ENCODE measurements at regions not wholly inside any gene's neighbourhood (a gene's known extent, or its start where the extent isn't known, plus 50 kb on each side); places are given as distances from the start of the nearest gene placed in this dataset.
"Not testable (repeated sequence)": the region's sequence is repeated elsewhere in the genome, so short reads cannot be mapped to it uniquely, and the experiment has no call there.

DNA sequence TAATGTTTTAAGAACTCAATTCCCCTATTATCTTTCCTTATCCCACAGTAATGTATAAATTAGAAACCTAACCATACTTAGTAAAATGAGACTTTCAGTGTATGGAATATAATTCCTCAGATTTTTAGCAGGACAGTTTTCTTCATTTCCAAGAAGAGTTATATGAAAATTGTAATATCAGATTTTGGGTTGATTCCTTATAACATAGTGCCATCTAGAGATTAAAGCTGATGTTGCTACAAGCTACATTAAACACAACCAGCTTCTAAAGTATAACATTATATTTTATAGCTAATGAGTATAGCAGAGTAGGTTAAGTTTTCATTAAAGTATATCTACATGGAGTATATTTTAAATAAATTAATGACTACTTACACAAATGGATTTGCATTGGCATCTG is 99.7 kb upstream of the MIR17HG start:
- H3K27me3 ChIP-seq (replicated peaks; ENCODE audit: insufficient read depth), result no peaks in the 10 kb centered on the region
- H3K4me3 ChIP-seq, result no peak overlapping the region
- DNase-seq (ENCODE audit: low spot score), result no peak
- H3K9me3 ChIP-seq, result no peaks in the 10 kb centered on the region
- no peak for ATAC-seq (ENCODE audit: insufficient number of reproducible peaks, low FRiP score, low read depth)
- H3K27ac ChIP-seq, result no peak overlapping the region
- H3K4me1 ChIP-seq (ENCODE audit: control insufficient read depth in 1 of 2, low read depth in 2 of 2), result no peaks in the 10 kb centered on the region
- TF ChIP-seq, protein P1, sequence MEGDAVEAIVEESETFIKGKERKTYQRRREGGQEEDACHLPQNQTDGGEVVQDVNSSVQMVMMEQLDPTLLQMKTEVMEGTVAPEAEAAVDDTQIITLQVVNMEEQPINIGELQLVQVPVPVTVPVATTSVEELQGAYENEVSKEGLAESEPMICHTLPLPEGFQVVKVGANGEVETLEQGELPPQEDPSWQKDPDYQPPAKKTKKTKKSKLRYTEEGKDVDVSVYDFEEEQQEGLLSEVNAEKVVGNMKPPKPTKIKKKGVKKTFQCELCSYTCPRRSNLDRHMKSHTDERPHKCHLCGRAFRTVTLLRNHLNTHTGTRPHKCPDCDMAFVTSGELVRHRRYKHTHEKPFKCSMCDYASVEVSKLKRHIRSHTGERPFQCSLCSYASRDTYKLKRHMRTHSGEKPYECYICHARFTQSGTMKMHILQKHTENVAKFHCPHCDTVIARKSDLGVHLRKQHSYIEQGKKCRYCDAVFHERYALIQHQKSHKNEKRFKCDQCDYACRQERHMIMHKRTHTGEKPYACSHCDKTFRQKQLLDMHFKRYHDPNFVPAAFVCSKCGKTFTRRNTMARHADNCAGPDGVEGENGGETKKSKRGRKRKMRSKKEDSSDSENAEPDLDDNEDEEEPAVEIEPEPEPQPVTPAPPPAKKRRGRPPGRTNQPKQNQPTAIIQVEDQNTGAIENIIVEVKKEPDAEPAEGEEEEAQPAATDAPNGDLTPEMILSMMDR (IDR thresholded peaks at IDR 0.05), result no peak
- no peaks in the 10 kb centered on the region for H3K36me3 ChIP-seq

GRCh38 chr13:91248249-91248648 is 99.2 kb upstream of the MIR17HG start:
- ATAC-seq (ENCODE audit: insufficient number of reproducible peaks, low FRiP score, low read depth), result no peak
- TF ChIP-seq, protein P1 (IDR thresholded peaks at IDR 0.05), result no peak

DNA sequence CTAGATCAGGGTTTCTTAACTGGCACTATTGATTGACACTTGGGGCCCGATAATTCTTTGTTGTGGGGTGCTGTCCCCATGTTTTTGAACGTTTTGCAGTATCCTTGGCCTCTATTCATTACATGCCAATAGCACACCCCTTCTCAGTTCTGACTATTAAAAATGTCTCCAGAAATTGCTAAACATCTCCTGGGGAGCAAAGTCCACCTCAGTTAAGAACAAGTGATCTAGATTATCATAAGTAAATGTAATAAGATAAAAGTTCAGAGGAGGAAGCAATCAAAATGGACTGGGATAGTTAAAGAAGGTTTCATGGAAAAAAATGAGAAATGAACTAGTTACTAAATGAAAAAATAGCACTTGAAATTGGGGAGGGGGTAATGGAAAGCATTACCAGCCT is 98.1 kb upstream of the MIR17HG start:
- Histone ChIP-seq H3K36me3 (no peaks in the 10 kb centered on the region), H3K4me1 (ENCODE audit: control insufficient read depth in 1 of 2, low read depth in 2 of 2) (no peaks in the 10 kb centered on the region), H3K27ac (no peak overlapping the region), H3K9me3 (no peaks in the 10 kb centered on the region), H3K4me3 (no peak overlapping the region), H3K27me3 (replicated peaks; ENCODE audit: insufficient read depth) (no peaks in the 10 kb centered on the region)
- DNase-seq (ENCODE audit: low spot score), result no peak
- TF ChIP-seq, protein P1 (IDR thresholded peaks at IDR 0.05), result no peak
- no peak for ATAC-seq (ENCODE audit: insufficient number of reproducible peaks, low FRiP score, low read depth)

More at GRCh38 chr13:91248249-91248648, 99.2 kb upstream of the MIR17HG start:
- H3K9me3 ChIP-seq, result no peaks in the 10 kb centered on the region
- no peaks in the 10 kb centered on the region for H3K27me3 ChIP-seq (replicated peaks; ENCODE audit: insufficient read depth)
- no peak overlapping the region for H3K4me3 ChIP-seq
- no peaks in the 10 kb centered on the region for H3K4me1 ChIP-seq (ENCODE audit: control insufficient read depth in 1 of 2, low read depth in 2 of 2)
- DNase-seq (ENCODE audit: low spot score), result no peak
- H3K36me3 ChIP-seq, result no peaks in the 10 kb centered on the region
- no peak overlapping the region for H3K27ac ChIP-seq

- DNase-seq (ENCODE audit: low spot score), result no peak
- no peak for ATAC-seq (ENCODE audit: insufficient number of reproducible peaks, low FRiP score, low read depth)
- Histone ChIP-seq H3K27ac (no peak overlapping the region), H3K4me3 (no peak overlapping the region), H3K27me3 (replicated peaks; ENCODE audit: insufficient read depth) (no peaks in the 10 kb centered on the region), H3K4me1 (ENCODE audit: control insufficient read depth in 1 of 2, low read depth in 2 of 2) (no peaks in the 10 kb centered on the region), H3K9me3 (no peaks in the 10 kb centered on the region), H3K36me3 (no peaks in the 10 kb centered on the region)
- TF ChIP-seq, protein P1 (IDR thresholded peaks at IDR 0.05), result no peak
Observed at GRCh38 chr13:91249861-91250260, 97.6 kb upstream of the MIR17HG start.

DNA sequence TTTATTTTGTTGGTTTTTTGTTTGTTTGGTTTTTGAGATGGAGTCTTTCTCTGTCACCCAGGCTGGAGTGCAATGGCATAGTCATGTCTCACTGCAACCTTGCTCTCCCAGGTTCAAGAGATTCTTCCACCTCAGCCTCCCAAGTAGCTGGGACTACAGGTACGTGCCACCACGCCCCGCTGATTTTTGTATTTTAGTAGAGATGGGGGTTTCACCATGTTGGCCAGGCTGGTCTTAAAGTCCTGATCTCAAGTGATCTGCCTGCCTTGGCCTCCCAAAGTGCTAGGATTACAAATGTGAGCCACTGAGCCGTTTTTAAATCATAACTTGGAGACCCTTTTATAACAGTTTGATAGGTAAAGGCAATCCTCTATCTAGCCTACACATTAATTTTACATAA is 95.9 kb upstream of the MIR17HG start:
- not testable (repeated sequence) for H3K36me3 ChIP-seq; H3K27me3 ChIP-seq (replicated peaks; ENCODE audit: insufficient read depth); ATAC-seq (ENCODE audit: insufficient number of reproducible peaks, low FRiP score, low read depth); H3K4me3 ChIP-seq; H3K4me1 ChIP-seq (ENCODE audit: control insufficient read depth in 1 of 2, low read depth in 2 of 2); H3K27ac ChIP-seq; DNase-seq (ENCODE audit: low spot score); H3K9me3 ChIP-seq

- H3K4me3 ChIP-seq, result no peak overlapping the region
- TF ChIP-seq, protein P1 (IDR thresholded peaks at IDR 0.05), result no peak
- no peak for ATAC-seq (ENCODE audit: insufficient number of reproducible peaks, low FRiP score, low read depth)
Observed at GRCh38 chr13:91264484-91264883, 83.0 kb upstream of the MIR17HG start.

More at GRCh38 chr13:91264484-91264883, 83.0 kb upstream of the MIR17HG start:
- no peaks in the 10 kb centered on the region for H3K9me3 ChIP-seq
- H3K4me1 ChIP-seq (ENCODE audit: control insufficient read depth in 1 of 2, low read depth in 2 of 2), result no peaks in the 10 kb centered on the region
- no peak overlapping the region for H3K27ac ChIP-seq
- no peaks in the 10 kb centered on the region for H3K36me3 ChIP-seq
- no peak for DNase-seq (ENCODE audit: low spot score)
- H3K27me3 ChIP-seq (replicated peaks; ENCODE audit: insufficient read depth), result no peaks in the 10 kb centered on the region

Data from thoracic aorta (tissue), 2 donors.